Hepatocyte (in vitro differentiated cells): ENCODE measurements at regions not wholly inside any gene's neighbourhood (a gene's known extent, or its start where the extent isn't known, plus 50 kb on each side); places are given as distances from the start of the nearest gene placed in this dataset.

ENCODE experiments used
- EZH2 ChIP-seq: fragments of 200-600 bp; sonication (generic); IDR thresholded peaks from 2 replicates; pipeline ENCODE4 v1.6.1; 2016; ENCODE audit warnings: antibody characterized with exemption, mild to moderate bottlenecking, borderline replicate concordance
- EZH2phosphoT487 ChIP-seq: fragments of 200-600 bp; sonication (generic); IDR thresholded peaks from one replicate; pipeline ENCODE4 v1.6.1; 2018; ENCODE audit warnings: antibody characterized with exemption, mild to moderate bottlenecking, low read depth, moderate library complexity; ENCODE audit not compliant: unreplicated experiment, severe bottlenecking
- TF ChIP-seq, protein P1 (sequence below): fragments of 200-600 bp; sonication (generic); IDR thresholded peaks from 2 replicates; pipeline ENCODE4 v1.5.1; 2016; ENCODE audit warnings: antibody characterized with exemption, mild to moderate bottlenecking; ENCODE audit not compliant: poor library complexity

- TF ChIP-seq, protein P1, sequence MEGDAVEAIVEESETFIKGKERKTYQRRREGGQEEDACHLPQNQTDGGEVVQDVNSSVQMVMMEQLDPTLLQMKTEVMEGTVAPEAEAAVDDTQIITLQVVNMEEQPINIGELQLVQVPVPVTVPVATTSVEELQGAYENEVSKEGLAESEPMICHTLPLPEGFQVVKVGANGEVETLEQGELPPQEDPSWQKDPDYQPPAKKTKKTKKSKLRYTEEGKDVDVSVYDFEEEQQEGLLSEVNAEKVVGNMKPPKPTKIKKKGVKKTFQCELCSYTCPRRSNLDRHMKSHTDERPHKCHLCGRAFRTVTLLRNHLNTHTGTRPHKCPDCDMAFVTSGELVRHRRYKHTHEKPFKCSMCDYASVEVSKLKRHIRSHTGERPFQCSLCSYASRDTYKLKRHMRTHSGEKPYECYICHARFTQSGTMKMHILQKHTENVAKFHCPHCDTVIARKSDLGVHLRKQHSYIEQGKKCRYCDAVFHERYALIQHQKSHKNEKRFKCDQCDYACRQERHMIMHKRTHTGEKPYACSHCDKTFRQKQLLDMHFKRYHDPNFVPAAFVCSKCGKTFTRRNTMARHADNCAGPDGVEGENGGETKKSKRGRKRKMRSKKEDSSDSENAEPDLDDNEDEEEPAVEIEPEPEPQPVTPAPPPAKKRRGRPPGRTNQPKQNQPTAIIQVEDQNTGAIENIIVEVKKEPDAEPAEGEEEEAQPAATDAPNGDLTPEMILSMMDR, result no peak
- TF ChIP-seq EZH2, result no peak
- TF ChIP-seq EZH2phosphoT487, result no peak
Measured at GRCh38 chr2:147758821-147759220, 86.0 kb upstream of the ACVR2A start.
